LNCaP clone FGC (cell line): ENCODE measurements at regions not wholly inside any gene's neighbourhood (a gene's known extent, or its start where the extent isn't known, plus 50 kb on each side); places are given as distances from the start of the nearest gene placed in this dataset.
"Not testable (repeated sequence)": the region's sequence is repeated elsewhere in the genome, so short reads cannot be mapped to it uniquely, and the experiment has no call there.

Experiments used
- DNase-seq: peaks from one replicate; pipeline ENCODE4 v3.0.0-alpha.2; 2011; ENCODE audit warnings: low read depth
- H3K4me3 ChIP-seq: 2 replicates; pipeline ENCODE4 v1.5.1; 2011; ENCODE audit warnings: mild to moderate bottlenecking, low read depth, low read length, control low read depth
- CTCF ChIP-seq: IDR thresholded peaks from 2 replicates; pipeline ENCODE4 v1.5.1; 2012; ENCODE audit warnings: mild to moderate bottlenecking; ENCODE audit not compliant: control insufficient read depth, insufficient read depth; ENCODE audit errors: extremely low read depth

- no peak overlapping the region for H3K4me3 ChIP-seq
- no peak for DNase-seq
- TF ChIP-seq CTCF: peak; percentile 53
These were observed 387.5 kb downstream of the CCSER2 start for GRCh38 chr10:84715911-84716310.

GRCh38 chr10:84718877-84719616 is 390.7 kb downstream of the CCSER2 start:
- DNase-seq: no peak
- TF ChIP-seq CTCF: no peak
- H3K4me3 ChIP-seq: no peak overlapping the region

- no peak overlapping the region for H3K4me3 ChIP-seq
- TF ChIP-seq CTCF: no peak
- DNase-seq: no peak
These were observed 391.3 kb downstream of the CCSER2 start for GRCh38 chr10:84719687-84720086.

GRCh38 chr10:84727398-84727797 is 399.0 kb downstream of the CCSER2 start:
- H3K4me3 ChIP-seq: no peak overlapping the region
- DNase-seq: no peak
- TF ChIP-seq CTCF: no peak

- DNase-seq, H3K4me3 ChIP-seq: not testable (repeated sequence)
These were observed 410.7 kb downstream of the CCSER2 start for GRCh38 chr10:84739126-84739525.

- TF ChIP-seq CTCF: no peak
- no peak for DNase-seq
- no peak overlapping the region for H3K4me3 ChIP-seq
These were observed 411.3 kb downstream of the CCSER2 start for GRCh38 chr10:84739641-84740040.

GRCh38 chr10:84743483-84743882 is 415.1 kb downstream of the CCSER2 start:
- no peak overlapping the region for H3K4me3 ChIP-seq
- DNase-seq: no peak
- TF ChIP-seq CTCF: peak; percentile 48
